Progenitor cell of endocrine pancreas (in vitro differentiated cells): ENCODE measurements at regions not wholly inside any gene's neighbourhood (a gene's known extent, or its start where the extent isn't known, plus 50 kb on each side); places are given as distances from the start of the nearest gene placed in this dataset.

Source experiments
- DNase-seq: peaks from one replicate; pipeline ENCODE4 v3.0.0; 2021; ENCODE audit warnings: low spot score; ENCODE audit not compliant: unreplicated experiment
- H3K27ac Mint-ChIP-seq: 2 replicates; pipeline ENCODE4 v1.8.0; 2021; ENCODE audit warnings: mild to moderate bottlenecking, moderate library complexity, mixed read lengths
- H3K27me3 Mint-ChIP-seq: 2 replicates; pipeline ENCODE4 v1.8.0; 2021; ENCODE audit warnings: mixed read lengths
- H3K36me3 Mint-ChIP-seq: 2 replicates; pipeline ENCODE4 v1.8.0; 2022; ENCODE audit warnings: mixed read lengths; ENCODE audit not compliant: insufficient read depth
- H3K4me1 Mint-ChIP-seq: 2 replicates; pipeline ENCODE4 v1.8.0; 2021; ENCODE audit warnings: low read depth, mixed read lengths
- H3K4me3 Mint-ChIP-seq: 2 replicates; pipeline ENCODE4 v1.8.0; 2021; ENCODE audit warnings: low read depth, mild to moderate bottlenecking, moderate library complexity, mixed read lengths
- H3K9me3 Mint-ChIP-seq: 2 replicates; pipeline ENCODE4 v1.8.0; 2021; ENCODE audit warnings: low read depth, mixed read lengths
- CTCF ChIP-seq: fragments of 200-600 bp; sonication (generic); IDR thresholded peaks from one replicate; pipeline ENCODE4 v1.5.0; 2021; ENCODE audit warnings: antibody characterized with exemption, mild to moderate bottlenecking; ENCODE audit not compliant: unreplicated experiment

- TF ChIP-seq CTCF: no peak
- Mint-ChIP-seq H3K27ac (no peak overlapping the region), H3K36me3 (no peaks in the 10 kb centered on the region), H3K4me3 (no peak overlapping the region), H3K4me1 (no peaks in the 10 kb centered on the region), H3K9me3 (no peaks in the 10 kb centered on the region), H3K27me3 (peaks cover 9% of the 10 kb centered on the region)
- no peak for DNase-seq
These were observed 389.7 kb downstream of the OMA1 start for GRCh38 chr1:58156831-58157230.

- H3K36me3 Mint-ChIP-seq: no peaks in the 10 kb centered on the region
- DNase-seq: no peak
- H3K9me3 Mint-ChIP-seq: no peaks in the 10 kb centered on the region
- no peak for TF ChIP-seq CTCF
- H3K4me3 Mint-ChIP-seq: no peak overlapping the region
- H3K4me1 Mint-ChIP-seq: no peaks in the 10 kb centered on the region
- H3K27ac Mint-ChIP-seq: no peak overlapping the region
- peaks cover 7% of the 10 kb centered on the region for H3K27me3 Mint-ChIP-seq
These were observed 390.4 kb downstream of the OMA1 start for GRCh38 chr1:58156124-58156468.

- TF ChIP-seq CTCF: peak; percentile 55
- peaks cover 7% of the 10 kb centered on the region for H3K27me3 Mint-ChIP-seq
- no peaks in the 10 kb centered on the region for H3K36me3 Mint-ChIP-seq
- H3K9me3 Mint-ChIP-seq: no peaks in the 10 kb centered on the region
- H3K4me3 Mint-ChIP-seq: no peak overlapping the region
- DNase-seq: no peak
- H3K4me1 Mint-ChIP-seq: no peaks in the 10 kb centered on the region
- H3K27ac Mint-ChIP-seq: no peak overlapping the region
These were observed 391.0 kb downstream of the OMA1 start for GRCh38 chr1:58155418-58156123.

- Mint-ChIP-seq H3K36me3 (no peaks in the 10 kb centered on the region), H3K4me1 (no peaks in the 10 kb centered on the region), H3K9me3 (no peaks in the 10 kb centered on the region), H3K4me3 (no peak overlapping the region), H3K27ac (no peak overlapping the region), H3K27me3 (peaks cover 7% of the 10 kb centered on the region)
- TF ChIP-seq CTCF: no peak
- DNase-seq: no peak
These were observed 392.3 kb downstream of the OMA1 start for GRCh38 chr1:58154256-58154655.

GRCh38 chr1:58152697-58153096 is 393.8 kb downstream of the OMA1 start:
- no peaks in the 10 kb centered on the region for H3K9me3 Mint-ChIP-seq
- peaks cover 7% of the 10 kb centered on the region for H3K27me3 Mint-ChIP-seq
- no peak for TF ChIP-seq CTCF
- DNase-seq: no peak
- no peaks in the 10 kb centered on the region for H3K36me3 Mint-ChIP-seq
- H3K27ac Mint-ChIP-seq: no peak overlapping the region
- no peak overlapping the region for H3K4me3 Mint-ChIP-seq
- H3K4me1 Mint-ChIP-seq: no peaks in the 10 kb centered on the region
